ENCODE measurements at regions not wholly inside any gene's neighbourhood (a gene's known extent, or its start where the extent isn't known, plus 50 kb on each side); places are given as distances from the start of the nearest gene placed in this dataset.

DNA sequence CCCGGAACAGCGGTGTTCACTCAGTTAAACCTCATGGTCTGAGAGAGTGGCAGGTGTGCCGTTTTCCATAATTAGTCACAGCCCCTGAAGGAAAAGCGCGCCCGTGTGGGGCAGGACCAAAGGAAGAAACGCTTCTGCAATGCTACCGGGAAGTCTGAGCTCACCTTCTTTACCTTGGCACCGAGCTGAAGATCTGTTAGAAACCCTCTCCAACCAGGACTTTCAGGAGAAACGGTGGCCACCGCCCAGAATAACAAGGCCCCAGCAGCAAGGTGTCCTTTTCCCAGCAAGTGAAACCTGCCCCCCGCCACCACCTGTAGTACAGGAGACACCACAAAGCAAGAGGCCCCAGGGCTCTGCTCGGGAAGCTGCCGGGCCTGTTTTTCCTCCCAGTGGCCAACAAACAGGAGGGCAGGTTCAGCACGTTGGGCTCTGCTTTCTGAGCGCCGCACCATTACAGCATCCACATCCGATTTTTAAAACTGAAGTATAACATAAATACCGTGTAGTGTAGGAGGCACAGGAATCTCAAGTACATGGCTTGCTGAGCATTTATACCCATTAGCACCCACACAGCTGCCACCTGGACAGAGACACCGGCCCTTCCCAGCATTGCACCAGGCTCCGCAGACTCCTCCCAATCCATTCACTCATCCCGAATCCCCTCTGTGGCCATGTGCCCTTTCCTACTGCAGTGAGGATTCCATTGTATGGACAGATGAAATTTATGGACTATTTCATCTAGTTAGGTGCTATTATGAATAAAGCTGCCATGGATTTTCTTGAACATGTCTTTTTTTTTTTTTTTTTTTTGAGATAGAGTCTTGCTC, 121.8 kb upstream of the RIOK3 start:
- TF ChIP-seq, protein P1, sequence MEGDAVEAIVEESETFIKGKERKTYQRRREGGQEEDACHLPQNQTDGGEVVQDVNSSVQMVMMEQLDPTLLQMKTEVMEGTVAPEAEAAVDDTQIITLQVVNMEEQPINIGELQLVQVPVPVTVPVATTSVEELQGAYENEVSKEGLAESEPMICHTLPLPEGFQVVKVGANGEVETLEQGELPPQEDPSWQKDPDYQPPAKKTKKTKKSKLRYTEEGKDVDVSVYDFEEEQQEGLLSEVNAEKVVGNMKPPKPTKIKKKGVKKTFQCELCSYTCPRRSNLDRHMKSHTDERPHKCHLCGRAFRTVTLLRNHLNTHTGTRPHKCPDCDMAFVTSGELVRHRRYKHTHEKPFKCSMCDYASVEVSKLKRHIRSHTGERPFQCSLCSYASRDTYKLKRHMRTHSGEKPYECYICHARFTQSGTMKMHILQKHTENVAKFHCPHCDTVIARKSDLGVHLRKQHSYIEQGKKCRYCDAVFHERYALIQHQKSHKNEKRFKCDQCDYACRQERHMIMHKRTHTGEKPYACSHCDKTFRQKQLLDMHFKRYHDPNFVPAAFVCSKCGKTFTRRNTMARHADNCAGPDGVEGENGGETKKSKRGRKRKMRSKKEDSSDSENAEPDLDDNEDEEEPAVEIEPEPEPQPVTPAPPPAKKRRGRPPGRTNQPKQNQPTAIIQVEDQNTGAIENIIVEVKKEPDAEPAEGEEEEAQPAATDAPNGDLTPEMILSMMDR (IDR thresholded peaks at IDR 0.05), result no peak
- TF ChIP-seq POLR2A (IDR thresholded peaks at IDR 0.05; ENCODE audit: low read depth), result no peak
